Mesenchymal stem cell (in vitro differentiated cells and primary cell): ENCODE measurements at regions not wholly inside any gene's neighbourhood (a gene's known extent, or its start where the extent isn't known, plus 50 kb on each side); places are given as distances from the start of the nearest gene placed in this dataset.

ENCODE experiments used
- DNase-seq: peaks from one replicate; pipeline ENCODE4 v3.0.0-alpha.2; 2013
- H2AFZ ChIP-seq: one replicate; pipeline ENCODE4 v1.6.1; 2013; ENCODE audit warnings: low read depth, mild to moderate bottlenecking, control low read depth, inconsistent platforms, low read length, moderate library complexity
- H2AK5ac ChIP-seq: 2 replicates; pipeline ENCODE4 v1.6.1; 2013; ENCODE audit warnings: low read length, moderate library complexity, mild to moderate bottlenecking, inconsistent platforms; ENCODE audit not compliant: severe bottlenecking
- H2BK120ac ChIP-seq: one replicate; pipeline ENCODE4 v1.6.1; 2013; ENCODE audit warnings: low read depth, mild to moderate bottlenecking, inconsistent platforms, low read length, moderate library complexity
- H2BK12ac ChIP-seq, 2 experiments: one replicate each; pipeline ENCODE4 v1.6.1; 2013; ENCODE audit warnings: inconsistent platforms in 2 of 2, low read length in 2 of 2, mild to moderate bottlenecking in 2 of 2, moderate library complexity in 2 of 2, control low read depth in 1 of 2
- H2BK15ac ChIP-seq: one replicate; pipeline ENCODE4 v1.6.1; 2013; ENCODE audit warnings: mild to moderate bottlenecking, low read depth, inconsistent platforms; ENCODE audit not compliant: poor library complexity, severe bottlenecking
- H2BK5ac ChIP-seq: 2 replicates; pipeline ENCODE4 v1.6.1; 2013; ENCODE audit warnings: low read depth, mild to moderate bottlenecking, low read length, control low read depth, inconsistent platforms; ENCODE audit not compliant: poor library complexity, severe bottlenecking
- H3K14ac ChIP-seq, 2 experiments: one replicate each; pipeline ENCODE4 v1.6.1; 2013; ENCODE audit warnings: inconsistent platforms in 2 of 2, low read length in 2 of 2, control low read depth in 1 of 2, mild to moderate bottlenecking in 1 of 2, moderate library complexity in 1 of 2
- H3K18ac ChIP-seq, 2 experiments: one replicate each; pipeline ENCODE4 v1.6.1; 2013; ENCODE audit warnings: inconsistent platforms in 2 of 2, low read length in 2 of 2, control low read depth in 1 of 2, low read depth in 1 of 2, mild to moderate bottlenecking in 1 of 2
- H3K23ac ChIP-seq, 2 experiments: one replicate each; pipeline ENCODE4 v1.6.1; 2013; ENCODE audit warnings: inconsistent platforms in 2 of 2, low read length in 2 of 2, mild to moderate bottlenecking in 2 of 2, moderate library complexity in 2 of 2, control low read depth in 1 of 2
- H3K27ac ChIP-seq: 2 replicates; pipeline ENCODE4 v1.5.1; 2013; ENCODE audit warnings: mild to moderate bottlenecking, moderate library complexity, low read length, control low read depth, inconsistent platforms; ENCODE audit not compliant: poor library complexity, severe bottlenecking
- H3K27me3 ChIP-seq, 2 experiments: 2 replicates each; pipeline versions ENCODE4 v1.6.1 to v1.7.0; 2013; ENCODE audit warnings: low read length in 2 of 2, mild to moderate bottlenecking in 2 of 2, moderate library complexity in 2 of 2, control low read depth in 1 of 2, inconsistent platforms in 1 of 2; ENCODE audit not compliant: control insufficient read depth in 1 of 2, insufficient read depth in 1 of 2
- H3K36me3 ChIP-seq, 2 experiments: 2 replicates each; pipeline versions ENCODE4 v1.6.1 to v1.7.0; 2013; ENCODE audit warnings: low read length in 2 of 2, control low read depth in 1 of 2, inconsistent platforms in 1 of 2, low read depth in 1 of 2, mild to moderate bottlenecking in 1 of 2; ENCODE audit not compliant: insufficient read depth in 2 of 2, control insufficient read depth in 1 of 2
- H3K4ac ChIP-seq, 2 experiments: one replicate each; pipeline ENCODE4 v1.6.1; 2013; ENCODE audit warnings: inconsistent platforms in 2 of 2, low read length in 2 of 2, mild to moderate bottlenecking in 2 of 2, moderate library complexity in 2 of 2, control low read depth in 1 of 2, low read depth in 1 of 2
- H3K4me1 ChIP-seq: 2 replicates; pipeline ENCODE4 v1.6.1; 2013; ENCODE audit warnings: low read depth, low read length, control low read depth; ENCODE audit not compliant: control insufficient read depth, insufficient read depth
- H3K4me2 ChIP-seq: 2 replicates; pipeline ENCODE4 v1.6.1; 2013; ENCODE audit warnings: low read length, mild to moderate bottlenecking, inconsistent platforms; ENCODE audit not compliant: poor library complexity, severe bottlenecking
- H3K4me3 ChIP-seq, 2 experiments: 2 replicates each; pipeline versions ENCODE4 v1.5.1 to v1.7.0; 2013; ENCODE audit warnings: low read length in 2 of 2, mild to moderate bottlenecking in 2 of 2, control low read depth in 1 of 2, low read depth in 1 of 2; ENCODE audit not compliant: insufficient read depth in 1 of 2
- H3K79me1 ChIP-seq: replicated peaks from 2 replicates; pipeline ENCODE4 v1.6.1; 2013; ENCODE audit warnings: mild to moderate bottlenecking, control low read depth, low read length, inconsistent platforms; ENCODE audit not compliant: poor library complexity, severe bottlenecking
- H3K9ac ChIP-seq: 2 replicates; pipeline ENCODE4 v1.7.0; 2013; ENCODE audit warnings: mild to moderate bottlenecking, low read length, moderate library complexity
- H3K9me3 ChIP-seq: 2 replicates; pipeline ENCODE4 v1.7.0; 2013; ENCODE audit warnings: mild to moderate bottlenecking, low read length; ENCODE audit not compliant: control insufficient read depth
- H4K8ac ChIP-seq: one replicate; pipeline ENCODE4 v1.6.1; 2013; ENCODE audit warnings: inconsistent platforms, mild to moderate bottlenecking, low read length, moderate library complexity
- H4K91ac ChIP-seq: one replicate; pipeline ENCODE4 v1.6.1; 2013; ENCODE audit warnings: mild to moderate bottlenecking, low read length, inconsistent platforms
- WGBS: methylation state at CpG from one replicate; pipeline ENCODE4 v1.1.7; 2013; ENCODE audit warnings: mixed read lengths; 5-methylcytosine and 5-hydroxymethylcytosine counted together

- Histone ChIP-seq H3K4me2 (no peak overlapping the region), H3K4me1 (no peaks in the 10 kb centered on the region), H2BK15ac (no peak overlapping the region), H4K91ac (no peak overlapping the region), H3K79me1 (no peaks in the 10 kb centered on the region), H3K4ac (no peak overlapping the region), H3K27me3 (peaks cover 16 to 17% of the 10 kb centered on the region in 2 experiments), H3K23ac (no peak overlapping the region), H2BK5ac (no peak overlapping the region), H2AK5ac (no peak overlapping the region), H2AFZ (no peak overlapping the region), H3K18ac (no peak overlapping the region), H2BK12ac (no peak overlapping the region), H3K9ac (no peak overlapping the region), H3K9me3 (peaks cover 8% of the 10 kb centered on the region), H3K27ac (no peak overlapping the region), H3K14ac (no peak overlapping the region), H2BK120ac (no peak overlapping the region), H3K36me3 (no peaks in the 10 kb centered on the region), H3K4me3 (no peak overlapping the region), H4K8ac (no peak overlapping the region)
- DNase-seq: no peak
These were observed 61.8 kb downstream of the SDR9C7 start for GRCh38 chr12:56872366-56872765.

- Histone ChIP-seq H3K18ac (no peak overlapping the region), H3K9ac (no peak overlapping the region), H2AFZ (no peak overlapping the region), H2AK5ac (no peak overlapping the region), H4K91ac (no peak overlapping the region), H2BK120ac (no peak overlapping the region), H3K4me3 (no peak overlapping the region), H2BK5ac (no peak overlapping the region), H3K4me1 (no peaks in the 10 kb centered on the region), H3K27me3 (peaks cover 4 to 8% of the 10 kb centered on the region in 2 experiments), H2BK15ac (no peak overlapping the region), H3K36me3 (no peaks in the 10 kb centered on the region), H3K9me3 (peaks cover 54% of the 10 kb centered on the region), H4K8ac (no peak overlapping the region), H3K23ac (no peak overlapping the region), H3K79me1 (no peaks in the 10 kb centered on the region), H3K4me2 (no peak overlapping the region), H3K4ac (no peak overlapping the region), H2BK12ac (no peak overlapping the region), H3K14ac (no peak overlapping the region), H3K27ac (no peak overlapping the region)
- WGBS: 31% methylated on average over 1 of the region's 1 CpG
- DNase-seq: no peak
These were observed 67.0 kb downstream of the SDR9C7 start for GRCh38 chr12:56867216-56867615.

GRCh38 chr12:56866493-56866892, 67.7 kb downstream of the SDR9C7 start:
- Histone ChIP-seq H3K27me3 (peaks cover 2 to 6% of the 10 kb centered on the region in 2 experiments), H2AK5ac (no peak overlapping the region), H2BK5ac (no peak overlapping the region), H4K8ac (no peak overlapping the region), H3K4me3 (no peak overlapping the region), H2AFZ (no peak overlapping the region), H3K18ac (no peak overlapping the region), H4K91ac (no peak overlapping the region), H2BK120ac (no peak overlapping the region), H3K9ac (no peak overlapping the region), H3K79me1 (no peaks in the 10 kb centered on the region), H3K9me3 (peaks cover 62% of the 10 kb centered on the region), H3K4me2 (no peak overlapping the region), H3K14ac (no peak overlapping the region), H3K23ac (no peak overlapping the region), H3K4me1 (no peaks in the 10 kb centered on the region), H2BK15ac (no peak overlapping the region), H3K27ac (no peak overlapping the region), H2BK12ac (no peak overlapping the region), H3K4ac (no peak overlapping the region), H3K36me3 (no peaks in the 10 kb centered on the region)
- 40% methylated on average over 1 of the region's 1 CpG for WGBS
- DNase-seq: no peak

GRCh38 chr12:56864318-56864717, 69.9 kb downstream of the SDR9C7 start:
- Histone ChIP-seq H4K8ac (no peak overlapping the region), H2AK5ac (no peak overlapping the region), H3K4me1 (no peaks in the 10 kb centered on the region), H3K14ac (no peak overlapping the region), H3K9ac (no peak overlapping the region), H3K4me3 (no peak overlapping the region), H2BK5ac (no peak overlapping the region), H2BK15ac (no peak overlapping the region), H3K9me3 (peaks cover 69% of the 10 kb centered on the region), H3K79me1 (no peaks in the 10 kb centered on the region), H3K36me3 (no peaks in the 10 kb centered on the region), H2BK12ac (no peak overlapping the region), H3K4me2 (no peak overlapping the region), H3K23ac (no peak overlapping the region), H4K91ac (no peak overlapping the region), H2AFZ (no peak overlapping the region), H2BK120ac (no peak overlapping the region), H3K27ac (no peak overlapping the region), H3K4ac (no peak overlapping the region), H3K27me3 (no peaks in the 10 kb centered on the region), H3K18ac (no peak overlapping the region)
- WGBS: 77% methylated on average over 2 of the region's 2 CpGs
- DNase-seq: no peak
